Smooth muscle cell (in vitro differentiated cells): ENCODE measurements at regions not wholly inside any gene's neighbourhood (a gene's known extent, or its start where the extent isn't known, plus 50 kb on each side); places are given as distances from the start of the nearest gene placed in this dataset.

Experiments used
- DNase-seq: peaks from one replicate; lab custom pipeline; 2025; ENCODE audit not compliant: unreplicated experiment; lab: John Stamatoyannopoulos, UW
- H2AFZ ChIP-seq: fragments of 200-600 bp; sonication (generic); 2 replicates; pipeline ENCODE4 v1.6.0; 2016; ENCODE audit warnings: antibody characterized with exemption, low read depth, mild to moderate bottlenecking
- H3F3A ChIP-seq: fragments of 200-600 bp; sonication (generic); 2 replicates; pipeline ENCODE4 v1.6.0; 2017; ENCODE audit warnings: antibody characterized with exemption, low read depth
- H3K27ac ChIP-seq: fragments of 200-600 bp; sonication (generic); 2 replicates; pipeline ENCODE4 v1.5.1; 2016; ENCODE audit warnings: low read depth, mild to moderate bottlenecking
- H3K27me3 ChIP-seq: fragments of 200-600 bp; sonication (generic); 2 replicates; pipeline ENCODE4 v1.6.1; 2016; ENCODE audit warnings: low read depth, mild to moderate bottlenecking
- H3K36me3 ChIP-seq: fragments of 200-600 bp; sonication (generic); 2 replicates; pipeline ENCODE4 v1.5.1; 2016; ENCODE audit warnings: low read depth
- H3K4me1 ChIP-seq: fragments of 200-600 bp; sonication (generic); 2 replicates; pipeline ENCODE4 v1.5.1; 2016; ENCODE audit warnings: low read depth
- H3K4me2 ChIP-seq: fragments of 200-600 bp; sonication (generic); 2 replicates; pipeline ENCODE4 v1.6.0; 2016; ENCODE audit warnings: mild to moderate bottlenecking
- H3K4me3 ChIP-seq: fragments of 200-600 bp; sonication (generic); 2 replicates; pipeline ENCODE4 v1.5.1; 2016; ENCODE audit warnings: mild to moderate bottlenecking
- H3K79me2 ChIP-seq: fragments of 200-600 bp; sonication (generic); 2 replicates; pipeline ENCODE4 v1.6.0; 2016; ENCODE audit warnings: low read depth, mild to moderate bottlenecking
- H3K9ac ChIP-seq: fragments of 200-600 bp; sonication (generic); 2 replicates; pipeline ENCODE4 v1.6.0; 2016; ENCODE audit warnings: low read depth
- H3K9me3 ChIP-seq: fragments of 200-600 bp; sonication (generic); replicated peaks from 2 replicates; pipeline ENCODE4 v1.5.1; 2016; ENCODE audit warnings: low read depth
- H4K20me1 ChIP-seq: fragments of 200-600 bp; sonication (generic); 2 replicates; pipeline ENCODE4 v1.6.0; 2016; ENCODE audit warnings: low read depth
- WGBS: methylation state at CpG from one replicate; pipeline ENCODE4 v1.1.7; 2016; ENCODE audit warnings: low lambda C conversion rate; 5-methylcytosine and 5-hydroxymethylcytosine counted together
- TF ChIP-seq, protein P1 (sequence below): fragments of 200-600 bp; sonication (generic); IDR thresholded peaks from 2 replicates; pipeline ENCODE4 v1.5.1; 2017; ENCODE audit warnings: borderline replicate concordance, mild to moderate bottlenecking, antibody characterized with exemption; ENCODE audit not compliant: insufficient read depth, poor library complexity, severe bottlenecking

DNA sequence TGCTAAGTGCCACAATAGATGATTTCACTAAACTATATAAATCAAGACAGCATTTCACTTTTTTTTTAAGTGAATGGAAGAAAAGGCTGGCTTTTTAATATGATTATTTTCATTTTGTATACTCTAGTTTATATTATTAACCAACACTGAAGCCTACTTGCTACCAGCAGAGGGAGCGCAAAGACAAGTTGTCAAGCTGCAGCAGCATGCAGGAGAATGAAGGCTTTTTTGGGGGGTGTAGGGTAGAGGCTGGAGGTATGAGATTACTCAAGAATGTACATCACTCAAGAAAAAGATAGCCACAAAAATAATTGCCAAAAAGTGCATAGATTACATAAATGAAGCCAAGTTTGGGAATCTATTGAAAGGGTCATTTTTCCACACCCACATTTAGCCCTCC, 519.5 kb downstream of the FGF13 start:
- no peaks in the 10 kb centered on the region for H3K9me3 ChIP-seq
- H3K79me2 ChIP-seq = no peaks in the 10 kb centered on the region
- no peak overlapping the region for H3K4me3 ChIP-seq
- DNase-seq = no peak
- no peaks in the 10 kb centered on the region for H3K27me3 ChIP-seq
- H3K9ac ChIP-seq = no peak overlapping the region
- TF ChIP-seq, protein P1, sequence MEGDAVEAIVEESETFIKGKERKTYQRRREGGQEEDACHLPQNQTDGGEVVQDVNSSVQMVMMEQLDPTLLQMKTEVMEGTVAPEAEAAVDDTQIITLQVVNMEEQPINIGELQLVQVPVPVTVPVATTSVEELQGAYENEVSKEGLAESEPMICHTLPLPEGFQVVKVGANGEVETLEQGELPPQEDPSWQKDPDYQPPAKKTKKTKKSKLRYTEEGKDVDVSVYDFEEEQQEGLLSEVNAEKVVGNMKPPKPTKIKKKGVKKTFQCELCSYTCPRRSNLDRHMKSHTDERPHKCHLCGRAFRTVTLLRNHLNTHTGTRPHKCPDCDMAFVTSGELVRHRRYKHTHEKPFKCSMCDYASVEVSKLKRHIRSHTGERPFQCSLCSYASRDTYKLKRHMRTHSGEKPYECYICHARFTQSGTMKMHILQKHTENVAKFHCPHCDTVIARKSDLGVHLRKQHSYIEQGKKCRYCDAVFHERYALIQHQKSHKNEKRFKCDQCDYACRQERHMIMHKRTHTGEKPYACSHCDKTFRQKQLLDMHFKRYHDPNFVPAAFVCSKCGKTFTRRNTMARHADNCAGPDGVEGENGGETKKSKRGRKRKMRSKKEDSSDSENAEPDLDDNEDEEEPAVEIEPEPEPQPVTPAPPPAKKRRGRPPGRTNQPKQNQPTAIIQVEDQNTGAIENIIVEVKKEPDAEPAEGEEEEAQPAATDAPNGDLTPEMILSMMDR = peak; percentile 59
- 46% methylated on average over 1 of the region's 1 CpG for whole genome bisulfite sequencing
- no peaks in the 10 kb centered on the region for H3K36me3 ChIP-seq
- no peak overlapping the region for H2AFZ ChIP-seq
- H4K20me1 ChIP-seq = no peaks in the 10 kb centered on the region
- H3F3A ChIP-seq = no peaks in the 10 kb centered on the region
- H3K27ac ChIP-seq = no peak overlapping the region
- no peak overlapping the region for H3K4me2 ChIP-seq
- H3K4me1 ChIP-seq = no peaks in the 10 kb centered on the region

DNA sequence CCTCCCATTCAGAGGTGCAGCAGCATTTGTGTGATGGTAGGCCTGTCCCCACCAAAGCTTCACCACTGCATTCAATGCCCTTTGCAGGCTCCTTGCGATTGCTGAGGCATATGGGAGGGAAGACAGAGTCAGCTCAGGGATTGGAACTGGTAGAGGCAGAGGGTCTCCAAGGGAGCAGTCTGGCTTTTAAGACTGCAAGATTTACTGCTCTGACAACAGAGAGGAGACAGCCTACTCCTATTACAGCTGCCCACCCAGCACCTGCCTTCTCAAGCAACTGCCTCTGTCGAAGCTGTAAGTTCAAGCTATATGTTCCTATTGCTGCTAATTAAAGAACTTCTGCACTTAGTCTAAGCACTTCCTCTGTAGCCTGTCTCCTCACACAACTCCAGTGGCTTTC, 481.8 kb downstream of the FGF13 start:
- 65% methylated on average over 2 of the region's 2 CpGs for WGBS

DNA sequence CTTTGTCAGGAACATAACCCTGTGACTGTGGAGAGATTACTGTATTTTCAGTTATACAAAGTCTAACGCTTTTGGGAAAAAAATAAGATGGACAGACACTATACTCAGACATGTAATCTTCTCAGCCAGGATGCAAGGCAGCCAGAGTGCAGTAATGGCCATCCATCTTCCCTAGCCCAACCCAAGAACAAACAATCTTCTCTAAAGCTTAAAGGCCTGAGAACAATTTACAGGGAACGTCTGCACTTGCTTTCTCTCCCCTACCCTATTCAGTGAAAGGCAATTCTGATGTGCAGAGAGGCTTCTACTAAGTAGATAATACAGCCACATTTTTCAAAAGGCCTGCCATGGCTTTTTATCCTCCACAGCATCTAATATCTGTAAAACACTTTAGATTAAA, 471.3 kb downstream of the FGF13 start:
- WGBS = 45% methylated on average over 2 of the region's 2 CpGs
- TF ChIP-seq, protein P1 = no peak
- Histone ChIP-seq H3F3A (no peaks in the 10 kb centered on the region), H3K4me3 (no peak overlapping the region), H3K9ac (no peak overlapping the region), H3K4me1 (no peaks in the 10 kb centered on the region), H3K79me2 (no peaks in the 10 kb centered on the region), H3K27me3 (no peaks in the 10 kb centered on the region), H3K4me2 (no peak overlapping the region), H4K20me1 (no peaks in the 10 kb centered on the region), H3K9me3 (no peaks in the 10 kb centered on the region), H3K36me3 (no peaks in the 10 kb centered on the region), H2AFZ (no peak overlapping the region), H3K27ac (no peak overlapping the region)
- no peak for DNase-seq

More for the DNA sequence above, 481.8 kb downstream of the FGF13 start:
- no peaks in the 10 kb centered on the region for H3K4me1 ChIP-seq
- no peak for DNase-seq
- H3K9ac ChIP-seq = no peak overlapping the region
- no peaks in the 10 kb centered on the region for H3F3A ChIP-seq
- no peak overlapping the region for H3K4me3 ChIP-seq
- no peaks in the 10 kb centered on the region for H3K27me3 ChIP-seq
- no peak overlapping the region for H3K4me2 ChIP-seq
- H2AFZ ChIP-seq = no peak overlapping the region
- no peaks in the 10 kb centered on the region for H4K20me1 ChIP-seq
- no peaks in the 10 kb centered on the region for H3K36me3 ChIP-seq
- no peaks in the 10 kb centered on the region for H3K9me3 ChIP-seq
- H3K79me2 ChIP-seq = no peaks in the 10 kb centered on the region
- H3K27ac ChIP-seq = no peak overlapping the region
- TF ChIP-seq, protein P1 = no peak

DNA sequence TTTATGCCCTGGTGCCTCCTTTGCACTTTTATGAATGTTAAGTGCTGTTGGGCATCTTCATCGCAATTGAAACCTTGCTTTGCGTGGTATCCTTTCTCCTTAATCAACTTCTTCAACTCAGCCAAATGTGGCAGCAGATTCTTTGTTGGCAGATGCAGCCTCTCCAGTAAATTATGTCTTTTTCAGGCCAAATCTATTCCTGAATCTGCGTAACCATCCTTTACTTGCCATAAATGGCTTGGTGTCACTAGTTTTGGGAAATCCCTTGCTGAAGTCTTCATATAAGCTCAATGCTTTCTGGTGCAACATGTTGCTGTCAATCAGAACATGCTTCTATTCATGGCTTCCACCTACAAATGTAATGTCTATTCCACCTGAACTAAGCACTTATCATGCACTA, 457.5 kb downstream of the FGF13 start:
- Histone ChIP-seq H3K9ac (no peak overlapping the region), H3K9me3 (no peaks in the 10 kb centered on the region), H4K20me1 (no peaks in the 10 kb centered on the region), H3K27me3 (no peaks in the 10 kb centered on the region), H3F3A (no peaks in the 10 kb centered on the region), H3K79me2 (no peaks in the 10 kb centered on the region), H3K4me2 (no peak overlapping the region), H3K36me3 (no peaks in the 10 kb centered on the region), H3K4me3 (no peak overlapping the region), H3K4me1 (no peaks in the 10 kb centered on the region), H2AFZ (no peak overlapping the region), H3K27ac (no peak overlapping the region)
- 84% methylated on average over 3 of the region's 3 CpGs for WGBS
- DNase-seq = no peak
- TF ChIP-seq, protein P1 = no peak
